Right cardiac atrium (tissue), 5 donors: ENCODE measurements at regions not wholly inside any gene's neighbourhood (a gene's known extent, or its start where the extent isn't known, plus 50 kb on each side); places are given as distances from the start of the nearest gene placed in this dataset.

Source experiments
- ATAC-seq, 2 donors: fragments of 200-7000 bp; cut with Tn5 transposase; one replicate each; pipeline versions ENCODE4 v1.8.0 to v1.9.1; 2020; ENCODE audit warnings: moderate library complexity in 2 of 2, mild to moderate bottlenecking in 1 of 2
- DNase-seq, 3 donors: peaks; one replicate each; pipeline ENCODE4 v3.0.0-alpha.2; 2020
- H3K27ac ChIP-seq: one replicate; pipeline ENCODE4 v1.5.1; 2013; ENCODE audit warnings: mild to moderate bottlenecking, low read length, control low read depth, moderate library complexity
- H3K27me3 ChIP-seq: one replicate; pipeline ENCODE4 v1.6.1; 2013; ENCODE audit not compliant: control insufficient read depth, insufficient read depth
- H3K4me1 ChIP-seq: one replicate; pipeline ENCODE4 v1.6.1; 2013; ENCODE audit warnings: low read length; ENCODE audit not compliant: control insufficient read depth, insufficient read depth
- H3K4me3 ChIP-seq: one replicate; pipeline ENCODE4 v1.5.1; 2013; ENCODE audit warnings: low read length, control low read depth
- H3K9me3 ChIP-seq: one replicate; pipeline ENCODE4 v1.6.1; 2013; ENCODE audit warnings: low read length; ENCODE audit not compliant: control insufficient read depth
- WGBS: extraction: QIAGEN DNeasy Blood & Tissue Kit; methylation state at CpG from one replicate; pipeline ENCODE4 v1.1.7; 2013; 5-methylcytosine and 5-hydroxymethylcytosine counted together
- intact Hi-C, 4 donors: fragments of 100-400 bp; cut with DNase I; formaldehyde crosslinking; loops; one replicate each; pipeline versions ENCODE4 v1.11.0 to v1.14.0; 2022 to 2023
- donor health status: healthy with polysubstance abuse.
- donor health status: DM: no; HTN: yes; CAD: no.
- donor health status: DM: no; HTN: no; CAD: no.
- donor health status: DM: no; HTN: yes; CAD: no; lungs with severe emphysema.
- donor health status: DM: yes; HTN: yes; CAD: no.

GRCh38 chr10:120381931-120382330, 75.1 kb upstream of the PLPP4 start:
- Histone ChIP-seq H3K9me3 (no peaks in the 10 kb centered on the region), H3K4me1 (no peaks in the 10 kb centered on the region), H3K27me3 (no peaks in the 10 kb centered on the region), H3K27ac (no peak overlapping the region), H3K4me3 (no peak overlapping the region)
- intact Hi-C loops: no loop called here
- DNase-seq (no peak), ATAC-seq (no peak)
- 81% methylated on average over 7 of the region's 7 CpGs for WGBS

DNA sequence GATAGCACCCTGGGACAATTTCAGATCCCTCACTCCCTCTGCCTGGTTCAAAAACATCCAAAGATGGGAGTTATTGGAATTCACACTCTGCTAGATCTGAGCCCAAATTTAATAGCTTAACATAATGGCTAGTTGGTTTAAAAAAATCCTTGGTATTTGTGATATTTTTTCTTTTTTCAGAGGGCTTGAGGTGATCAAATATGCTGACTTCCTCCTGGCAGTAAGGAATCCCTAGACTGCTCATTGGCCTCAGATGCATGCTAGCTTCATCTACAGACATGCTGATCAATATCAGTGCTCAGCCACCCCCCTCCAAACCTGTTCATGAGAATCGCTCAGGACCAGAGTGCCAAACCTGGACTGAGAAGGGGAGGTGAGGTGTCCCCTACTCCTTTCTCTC, 74.7 kb upstream of the PLPP4 start:
- H3K27ac ChIP-seq: no peak overlapping the region
- DNase-seq (no peak), ATAC-seq (no peak)
- no peaks in the 10 kb centered on the region for H3K4me1 ChIP-seq
- H3K27me3 ChIP-seq: no peaks in the 10 kb centered on the region
- H3K9me3 ChIP-seq: no peaks in the 10 kb centered on the region
- H3K4me3 ChIP-seq: no peak overlapping the region
- intact Hi-C loops: no loop called here
- WGBS: 85% methylated on average over 1 of the region's 1 CpG

DNA sequence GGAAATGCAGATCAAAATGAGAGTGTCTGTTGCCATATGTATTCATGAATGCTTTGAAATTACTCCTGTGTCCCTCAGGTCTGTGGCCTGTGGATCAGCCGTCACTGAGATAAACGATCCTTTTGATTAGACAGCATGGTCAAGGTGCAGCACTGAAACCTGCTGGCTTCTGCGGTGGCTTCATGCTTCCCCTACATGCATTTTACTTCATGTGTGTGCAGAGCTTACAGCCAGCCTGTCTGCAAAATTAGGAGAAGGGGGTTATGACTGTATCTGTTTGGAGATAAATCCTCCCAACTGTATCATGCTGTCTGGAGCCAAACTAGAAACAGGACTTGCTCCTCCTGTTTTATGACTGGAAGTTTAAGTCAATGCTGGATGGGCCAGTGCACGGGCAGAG, 71.0 kb upstream of the PLPP4 start:
- Histone ChIP-seq H3K4me3 (no peak overlapping the region), H3K27ac (no peak overlapping the region), H3K27me3 (no peaks in the 10 kb centered on the region), H3K9me3 (no peaks in the 10 kb centered on the region), H3K4me1 (no peaks in the 10 kb centered on the region)
- DNase-seq (no peak), ATAC-seq (no peak)
- 63% methylated on average over 4 of the region's 4 CpGs for WGBS
- intact Hi-C loops: no loop called here

- H3K4me1 ChIP-seq: no peaks in the 10 kb centered on the region
- no peak for ATAC-seq
- no peak for DNase-seq
- no peak overlapping the region for H3K4me3 ChIP-seq
- intact Hi-C loops: no loop called here
- no peak overlapping the region for H3K27ac ChIP-seq
- H3K27me3 ChIP-seq: no peaks in the 10 kb centered on the region
- no peaks in the 10 kb centered on the region for H3K9me3 ChIP-seq
These were observed 70.1 kb upstream of the PLPP4 start for GRCh38 chr10:120386896-120387295.

DNA sequence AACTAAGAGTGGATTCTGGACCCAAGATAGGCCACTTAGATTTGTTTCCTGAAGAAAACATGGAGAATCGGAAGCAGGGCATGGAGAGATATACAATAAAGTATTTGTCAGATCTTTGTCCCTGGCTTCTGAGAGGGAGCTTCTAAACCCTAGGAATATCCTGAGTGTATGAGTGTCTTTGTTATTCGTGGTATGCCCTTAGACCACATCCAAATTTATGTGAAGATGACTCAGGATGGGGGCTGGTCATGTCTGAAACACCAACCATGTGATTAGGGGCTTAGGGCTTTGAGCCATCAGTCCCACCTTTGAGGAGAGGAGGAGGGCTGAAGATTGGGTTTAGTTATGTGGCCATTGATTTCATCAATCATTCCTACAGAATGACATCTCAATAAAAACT, 69.7 kb upstream of the PLPP4 start:
- no peaks in the 10 kb centered on the region for H3K9me3 ChIP-seq
- H3K27ac ChIP-seq: no peak overlapping the region
- no peaks in the 10 kb centered on the region for H3K27me3 ChIP-seq
- no peaks in the 10 kb centered on the region for H3K4me1 ChIP-seq
- DNase-seq (no peak), ATAC-seq (no peak)
- intact Hi-C loops: no loop called here
- WGBS: 59% methylated on average over 2 of the region's 2 CpGs
- H3K4me3 ChIP-seq: no peak overlapping the region

DNA sequence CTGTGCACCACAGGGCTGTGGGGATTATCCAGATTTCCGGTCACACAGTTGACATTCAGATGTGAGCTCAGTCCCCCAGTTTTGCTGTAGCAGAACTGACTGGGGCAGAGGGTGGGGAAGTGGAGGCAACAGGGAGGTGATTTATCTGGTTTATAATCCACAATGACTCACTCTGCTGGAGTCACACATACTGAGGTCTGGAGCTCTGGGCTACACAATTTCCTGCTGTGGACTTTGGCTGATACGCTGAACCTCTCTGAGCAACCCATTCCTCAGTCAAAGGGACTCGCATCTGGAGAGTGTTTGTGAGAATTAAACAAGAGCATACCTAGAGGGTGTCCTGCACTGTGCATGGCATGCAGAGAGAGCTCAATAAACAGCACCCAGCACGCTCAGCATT, 64.8 kb upstream of the PLPP4 start:
- ATAC-seq: no peak
- intact Hi-C loops: no loop called here

GRCh38 chr10:120392671-120393079, 64.4 kb upstream of the PLPP4 start:
- Histone ChIP-seq H3K4me1 (no peaks in the 10 kb centered on the region), H3K27me3 (no peaks in the 10 kb centered on the region), H3K27ac (no peak overlapping the region), H3K4me3 (no peak overlapping the region), H3K9me3 (no peaks in the 10 kb centered on the region)
- WGBS: 63% methylated on average over 2 of the region's 2 CpGs
- ATAC-seq (no peak), DNase-seq (no peak)
- intact Hi-C loops: no loop called here

More for the DNA sequence above, 64.8 kb upstream of the PLPP4 start:
- H3K9me3 ChIP-seq: no peaks in the 10 kb centered on the region
- no peak overlapping the region for H3K27ac ChIP-seq
- 84% methylated on average over 4 of the region's 4 CpGs for WGBS
- H3K4me1 ChIP-seq: no peaks in the 10 kb centered on the region
- DNase-seq: no peak
- H3K27me3 ChIP-seq: no peaks in the 10 kb centered on the region
- no peak overlapping the region for H3K4me3 ChIP-seq

DNA sequence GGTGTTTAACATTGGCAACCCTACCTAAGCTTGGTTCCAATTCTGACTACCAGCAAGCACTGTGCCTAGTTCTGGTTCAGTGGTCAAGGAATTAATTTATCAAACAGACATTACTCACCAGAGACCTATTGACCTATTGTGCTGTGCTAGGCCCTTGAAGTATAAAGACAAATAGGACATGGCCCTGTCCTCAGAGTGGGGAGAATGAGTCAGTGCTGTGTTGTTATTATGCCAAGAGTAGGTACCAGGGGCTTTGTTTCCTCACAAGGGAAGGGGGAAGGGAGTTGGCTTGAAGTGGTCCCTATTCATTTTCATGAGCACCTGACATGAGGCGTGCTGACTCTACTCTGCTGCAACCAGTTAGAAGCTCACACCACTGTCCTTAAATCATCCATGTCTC, 62.6 kb upstream of the PLPP4 start:
- DNase-seq (no peak), ATAC-seq (no peak)
- 85% methylated on average over 1 of the region's 1 CpG for WGBS
- H3K9me3 ChIP-seq: no peaks in the 10 kb centered on the region
- H3K27ac ChIP-seq: no peak overlapping the region
- H3K4me1 ChIP-seq: no peaks in the 10 kb centered on the region
- H3K27me3 ChIP-seq: no peaks in the 10 kb centered on the region
- intact Hi-C loops: no loop called here
- H3K4me3 ChIP-seq: no peak overlapping the region

DNA sequence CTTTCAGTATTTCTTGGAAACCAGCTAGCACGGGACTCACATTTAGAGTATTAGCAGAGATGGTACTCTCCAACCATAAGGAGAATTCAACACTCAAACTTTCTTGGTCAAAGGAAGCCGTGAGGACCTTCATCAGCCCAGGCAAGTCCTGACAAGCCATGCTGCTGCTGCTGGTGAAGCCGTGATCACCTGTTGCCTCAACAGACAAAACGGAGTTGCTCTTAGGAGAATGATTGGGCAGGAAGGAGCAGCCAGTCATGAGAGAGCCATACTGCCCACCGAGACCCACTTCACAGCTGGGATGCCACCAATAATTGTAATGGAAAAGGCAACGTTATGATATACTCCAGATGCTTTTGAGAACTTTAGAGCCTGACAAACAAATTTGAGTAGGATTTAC, 60.8 kb upstream of the PLPP4 start:
- WGBS: 82% methylated on average over 6 of the region's 6 CpGs
- Histone ChIP-seq H3K27me3 (no peaks in the 10 kb centered on the region), H3K4me1 (no peaks in the 10 kb centered on the region), H3K9me3 (no peaks in the 10 kb centered on the region), H3K4me3 (no peak overlapping the region), H3K27ac (no peak overlapping the region)
- intact Hi-C loops: no loop called here
- ATAC-seq (no peak), DNase-seq (no peak)

GRCh38 chr10:120398180-120398579, 58.8 kb upstream of the PLPP4 start:
- 62% methylated on average over 4 of the region's 4 CpGs for WGBS
- Histone ChIP-seq H3K4me1 (no peaks in the 10 kb centered on the region), H3K27me3 (no peaks in the 10 kb centered on the region), H3K9me3 (no peaks in the 10 kb centered on the region), H3K27ac (no peak overlapping the region), H3K4me3 (no peak overlapping the region)
- intact Hi-C loops: no loop called here
- DNase-seq: no peak
- no peak for ATAC-seq

- 70% methylated on average over 1 of the region's 1 CpG for WGBS
- Histone ChIP-seq H3K9me3 (no peaks in the 10 kb centered on the region), H3K27ac (no peak overlapping the region), H3K4me3 (no peak overlapping the region), H3K27me3 (no peaks in the 10 kb centered on the region), H3K4me1 (no peaks in the 10 kb centered on the region)
- intact Hi-C loops: no loop called here
- ATAC-seq: no peak
- DNase-seq: no peak
These were observed 56.4 kb upstream of the PLPP4 start for GRCh38 chr10:120400601-120401000.

GRCh38 chr10:120402147-120402766, 54.8 kb upstream of the PLPP4 start:
- ATAC-seq (no peak), DNase-seq (no peak)
- intact Hi-C loops: no loop called here
- H3K27ac ChIP-seq: no peak overlapping the region
- 77% methylated on average over 1 of the region's 1 CpG for WGBS
- no peaks in the 10 kb centered on the region for H3K27me3 ChIP-seq
- no peak overlapping the region for H3K4me3 ChIP-seq
- H3K4me1 ChIP-seq: no peaks in the 10 kb centered on the region
- H3K9me3 ChIP-seq: no peaks in the 10 kb centered on the region
